ENCODE measurements at regions not wholly inside any gene's neighbourhood (a gene's known extent, or its start where the extent isn't known, plus 50 kb on each side); places are given as distances from the start of the nearest gene placed in this dataset.

- no peaks in the 10 kb centered on the region for H3K27me3 Mint-ChIP-seq
- H3K4me1 Mint-ChIP-seq, result no peaks in the 10 kb centered on the region
- DNase-seq, result no peak
- intact Hi-C loops (cut with DNase I, micrococcal nuclease), result no loop called here
- ChIA-PET CTCF (no interaction called here), POLR2A (no interaction called here)
- no peak for ATAC-seq
- no peaks in the 10 kb centered on the region for H3K9me3 Mint-ChIP-seq (ENCODE audit: low read depth)
- no peak overlapping the region for H3K4me3 Mint-ChIP-seq
- no peaks in the 10 kb centered on the region for H3K36me3 Mint-ChIP-seq (ENCODE audit: low read depth)
- no peak overlapping the region for H3K27ac Mint-ChIP-seq
Observed at GRCh38 chr6:12221856-12222255, 68.3 kb upstream of the EDN1 start.

- intact Hi-C loops (cut with DNase I, micrococcal nuclease), result no loop called here
- CTCF ChIA-PET, result no interaction called here
- H3K36me3 Mint-ChIP-seq (ENCODE audit: low read depth), result no peaks in the 10 kb centered on the region
Observed at GRCh38 chr6:12222405-12223366, 67.5 kb upstream of the EDN1 start.

GRCh38 chr6:12223383-12223782 is 66.8 kb upstream of the EDN1 start:
- Mint-ChIP-seq H3K4me3 (no peak overlapping the region), H3K9me3 (ENCODE audit: low read depth) (no peaks in the 10 kb centered on the region), H3K27me3 (no peaks in the 10 kb centered on the region), H3K4me1 (no peaks in the 10 kb centered on the region), H3K36me3 (ENCODE audit: low read depth) (no peaks in the 10 kb centered on the region), H3K27ac (no peak overlapping the region)
- DNase-seq, result no peak
- no peak for ATAC-seq
- ChIA-PET POLR2A (no interaction called here), CTCF (no interaction called here)
- intact Hi-C loops (cut with DNase I, micrococcal nuclease), result no loop called here

More at GRCh38 chr6:12222405-12223366, 67.5 kb upstream of the EDN1 start:
- DNase-seq, result no peak
- POLR2A ChIA-PET, result no interaction called here
- Mint-ChIP-seq H3K4me1 (no peaks in the 10 kb centered on the region), H3K9me3 (ENCODE audit: low read depth) (no peaks in the 10 kb centered on the region), H3K27me3 (no peaks in the 10 kb centered on the region), H3K4me3 (no peak overlapping the region), H3K27ac (no peak overlapping the region)
- ATAC-seq, result no peak

GRCh38 chr6:12224251-12224650 is 65.9 kb upstream of the EDN1 start:
- Mint-ChIP-seq H3K4me3 (no peak overlapping the region), H3K9me3 (ENCODE audit: low read depth) (no peaks in the 10 kb centered on the region), H3K27ac (no peak overlapping the region), H3K36me3 (ENCODE audit: low read depth) (no peaks in the 10 kb centered on the region), H3K27me3 (no peaks in the 10 kb centered on the region), H3K4me1 (peaks cover 8% of the 10 kb centered on the region)
- intact Hi-C loops (cut with DNase I, micrococcal nuclease), result no loop called here
- DNase-seq (no peak), ATAC-seq (no peak)
- CTCF ChIA-PET, result no interaction called here
- POLR2A ChIA-PET, result no interaction called here

GRCh38 chr6:12228447-12229146 is 61.6 kb upstream of the EDN1 start:
- Mint-ChIP-seq H3K4me1 (peaks cover 32% of the 10 kb centered on the region), H3K27me3 (no peaks in the 10 kb centered on the region), H3K9me3 (ENCODE audit: low read depth) (no peaks in the 10 kb centered on the region), H3K36me3 (ENCODE audit: low read depth) (no peaks in the 10 kb centered on the region), H3K27ac (no peak overlapping the region), H3K4me3 (no peak overlapping the region)
- ATAC-seq (no peak), DNase-seq (no peak)
- CTCF ChIA-PET, result interaction anchor here (0.6 to 1.7 kb wide), 3 partner anchors 15 to 61 kb away, joined by 3 to 5 read pairs (median 4); partner anchors contain the start of gene EDN1
- POLR2A ChIA-PET, result no interaction called here
- intact Hi-C loops (cut with DNase I, micrococcal nuclease), result no loop called here

- DNase-seq (peak; percentile 10), ATAC-seq (no peak)
- no peaks in the 10 kb centered on the region for H3K27me3 Mint-ChIP-seq
- H3K4me3 Mint-ChIP-seq, result no peak overlapping the region
- no peak overlapping the region for H3K27ac Mint-ChIP-seq
- ChIA-PET POLR2A (no interaction called here), CTCF (interaction anchor here (0.6 to 1.7 kb wide), 4 partner anchors 14 to 574 kb away, joined by 3 to 5 read pairs (median 4); partner anchors contain the start of gene EDN1)
- no peaks in the 10 kb centered on the region for H3K9me3 Mint-ChIP-seq (ENCODE audit: low read depth)
- H3K36me3 Mint-ChIP-seq (ENCODE audit: low read depth), result no peaks in the 10 kb centered on the region
- intact Hi-C loops (cut with DNase I, micrococcal nuclease), result no loop called here
- H3K4me1 Mint-ChIP-seq, result peaks cover 39% of the 10 kb centered on the region
Observed at GRCh38 chr6:12229332-12229731, 60.8 kb upstream of the EDN1 start.

- no peaks in the 10 kb centered on the region for H3K36me3 Mint-ChIP-seq (ENCODE audit: low read depth)
Observed at GRCh38 chr6:12230523-12230922, 59.6 kb upstream of the EDN1 start.

GRCh38 chr6:12232339-12232738 is 57.8 kb upstream of the EDN1 start:
- Mint-ChIP-seq H3K27me3 (no peaks in the 10 kb centered on the region), H3K9me3 (ENCODE audit: low read depth) (no peaks in the 10 kb centered on the region), H3K4me3 (no peak overlapping the region), H3K4me1 (peaks cover 39% of the 10 kb centered on the region), H3K36me3 (ENCODE audit: low read depth) (no peaks in the 10 kb centered on the region), H3K27ac (no peak overlapping the region)
- ATAC-seq, result no peak
- ChIA-PET POLR2A (interaction anchor here (0.6 kb wide), 1 partner anchor 117 kb away, joined by 3 read pairs; no protein-coding TSS in a partner anchor), CTCF (interaction anchor here (0.6 to 2.3 kb wide), 4 partner anchors 38 to 577 kb away, joined by 3 to 12 read pairs (median 10); partner anchors contain the start of gene EDN1)
- DNase-seq, result no peak
- intact Hi-C loops (cut with DNase I, micrococcal nuclease), result loop anchor here (2.0 to 5.0 kb wide), 4 partner anchors 180 to 648 kb away; no protein-coding TSS in a partner anchor

More at GRCh38 chr6:12230523-12230922, 59.6 kb upstream of the EDN1 start:
- ATAC-seq, result no peak
- intact Hi-C loops (cut with DNase I, micrococcal nuclease), result loop anchor here in 1 of 2 experiments (5.0 kb wide), 1 partner anchor 178 kb away; no protein-coding TSS in a partner anchor
- Mint-ChIP-seq H3K27ac (no peak overlapping the region), H3K4me3 (no peak overlapping the region), H3K4me1 (peaks cover 39% of the 10 kb centered on the region), H3K27me3 (no peaks in the 10 kb centered on the region), H3K9me3 (ENCODE audit: low read depth) (no peaks in the 10 kb centered on the region)
- ChIA-PET CTCF (interaction anchor here (1.2 kb wide), 1 partner anchor 575 kb away, joined by 5 read pairs; no protein-coding TSS in a partner anchor), POLR2A (no interaction called here)
- DNase-seq, result no peak

- H3K9me3 Mint-ChIP-seq (ENCODE audit: low read depth), result no peaks in the 10 kb centered on the region
- H3K27ac Mint-ChIP-seq, result no peak overlapping the region
- no peaks in the 10 kb centered on the region for H3K27me3 Mint-ChIP-seq
- no peaks in the 10 kb centered on the region for H3K36me3 Mint-ChIP-seq (ENCODE audit: low read depth)
- ATAC-seq, result no peak
- ChIA-PET POLR2A (interaction anchor here (0.6 kb wide), 1 partner anchor 118 kb away, joined by 3 read pairs; no protein-coding TSS in a partner anchor), CTCF (interaction anchor here (0.6 to 2.3 kb wide), 7 partner anchors 15 to 578 kb away, joined by 3 to 12 read pairs (median 3); partner anchors contain the start of gene EDN1)
- peaks cover 39% of the 10 kb centered on the region for H3K4me1 Mint-ChIP-seq
- DNase-seq, result no peak
- H3K4me3 Mint-ChIP-seq, result no peak overlapping the region
- intact Hi-C loops (cut with DNase I, micrococcal nuclease), result loop anchor here (1.0 to 5.0 kb wide), 5 partner anchors 8 to 648 kb away; no protein-coding TSS in a partner anchor
Observed at GRCh38 chr6:12232821-12233220, 57.3 kb upstream of the EDN1 start.

- ChIA-PET POLR2A (no interaction called here), CTCF (interaction anchor here (0.6 to 2.3 kb wide), 9 partner anchors 14 to 1768 kb away, joined by 3 to 12 read pairs (median 3); partner anchors contain the start of gene EDN1)
- Mint-ChIP-seq H3K4me3 (no peak overlapping the region), H3K27ac (no peak overlapping the region), H3K4me1 (peaks cover 40% of the 10 kb centered on the region), H3K36me3 (ENCODE audit: low read depth) (no peaks in the 10 kb centered on the region), H3K9me3 (ENCODE audit: low read depth) (no peaks in the 10 kb centered on the region), H3K27me3 (no peaks in the 10 kb centered on the region)
- DNase-seq (peak; percentile 43), ATAC-seq (peak; percentile 93)
- intact Hi-C loops (cut with DNase I, micrococcal nuclease), result loop anchor here (1.0 to 5.0 kb wide), 7 partner anchors 7 to 649 kb away; no protein-coding TSS in a partner anchor
Observed at GRCh38 chr6:12233693-12234571, 56.2 kb upstream of the EDN1 start.

GRCh38 chr6:12235341-12235740 is 54.8 kb upstream of the EDN1 start:
- intact Hi-C loops (cut with DNase I, micrococcal nuclease), result no loop called here
- POLR2A ChIA-PET, result no interaction called here
- Mint-ChIP-seq H3K36me3 (ENCODE audit: low read depth) (no peaks in the 10 kb centered on the region), H3K4me3 (no peak overlapping the region), H3K4me1 (peaks cover 30% of the 10 kb centered on the region), H3K27me3 (no peaks in the 10 kb centered on the region), H3K9me3 (ENCODE audit: low read depth) (no peaks in the 10 kb centered on the region), H3K27ac (no peak overlapping the region)
- CTCF ChIA-PET, result no interaction called here
- DNase-seq, result no peak
- ATAC-seq, result no peak
